ENCODE measurements at regions not wholly inside any gene's neighbourhood (a gene's known extent, or its start where the extent isn't known, plus 50 kb on each side); places are given as distances from the start of the nearest gene placed in this dataset.

GRCh38 chr3:159560214-159560979 lies 428.2 kb upstream of the IL12A start:
- no peak for FAIRE-seq

GRCh38 chr3:159565313-159565712 lies 423.3 kb upstream of the IL12A start:
- FAIRE-seq, result no peak

DNA sequence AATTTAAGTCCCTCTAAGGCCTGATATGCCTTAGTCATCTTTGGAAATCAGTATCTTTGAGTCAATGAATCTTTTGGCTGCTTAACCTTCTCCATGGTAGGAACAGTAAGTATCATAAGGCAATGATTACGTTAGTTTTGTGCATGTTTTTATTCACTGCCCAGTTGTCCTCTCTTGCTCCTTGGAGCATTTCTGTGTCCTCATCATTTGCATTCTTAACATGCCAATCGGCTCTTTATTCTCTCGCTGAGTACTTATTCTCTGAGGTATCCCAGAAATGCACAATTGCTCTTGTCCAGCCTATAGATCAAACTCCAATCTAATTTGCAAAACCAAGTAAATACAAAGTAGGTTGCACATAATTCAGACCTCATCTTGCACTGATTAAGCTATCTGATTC lies 405.0 kb upstream of the IL12A start:
- FAIRE-seq, result no peak

DNA sequence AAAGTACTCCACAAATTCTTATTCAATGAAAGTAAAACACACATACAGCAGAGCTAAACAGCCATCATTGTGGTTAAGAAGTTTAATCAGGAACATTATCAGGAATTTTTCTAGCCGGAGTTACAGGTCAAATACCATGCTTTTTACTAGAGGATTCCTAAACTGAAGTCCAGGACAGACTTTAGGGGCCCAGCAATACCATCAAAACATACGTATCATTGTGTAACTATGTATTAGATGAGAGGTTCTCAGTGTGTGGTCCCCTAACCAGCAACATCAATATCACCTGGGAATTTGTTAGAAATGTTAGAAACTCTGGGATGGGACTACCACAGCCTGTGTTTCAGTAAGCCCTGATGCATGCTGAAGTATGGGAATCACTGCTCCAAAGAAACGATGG lies 404.2 kb upstream of the IL12A start:
- no peak for FAIRE-seq

GRCh38 chr3:159586571-159587202 lies 401.9 kb upstream of the IL12A start:
- no peak for FAIRE-seq

GRCh38 chr3:159593927-159594605 lies 394.6 kb upstream of the IL12A start:
- no peak for FAIRE-seq

GRCh38 chr3:159600291-159600690 lies 388.3 kb upstream of the IL12A start:
- no peak for FAIRE-seq

DNA sequence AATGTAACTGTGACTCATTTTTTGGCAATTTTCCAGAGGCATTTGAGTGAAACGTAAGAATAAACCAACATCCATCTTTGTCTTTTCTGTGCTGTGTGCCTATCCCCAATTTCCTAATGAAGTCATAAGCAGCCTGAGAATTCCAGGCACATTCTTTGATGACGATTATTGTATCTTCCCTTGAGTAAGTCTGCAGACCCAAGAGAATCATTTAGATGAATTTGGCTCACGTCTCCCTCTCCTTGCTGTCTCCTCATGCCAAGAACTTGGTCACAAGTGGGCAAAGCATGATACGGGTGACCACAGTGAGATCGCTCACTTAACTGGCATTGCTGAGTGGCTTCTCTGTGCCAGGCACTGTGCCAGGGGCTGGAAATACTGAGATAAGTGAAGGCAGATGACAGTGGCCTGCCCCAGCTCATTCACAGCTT lies 384.5 kb upstream of the IL12A start:
- FAIRE-seq, result no peak

DNA sequence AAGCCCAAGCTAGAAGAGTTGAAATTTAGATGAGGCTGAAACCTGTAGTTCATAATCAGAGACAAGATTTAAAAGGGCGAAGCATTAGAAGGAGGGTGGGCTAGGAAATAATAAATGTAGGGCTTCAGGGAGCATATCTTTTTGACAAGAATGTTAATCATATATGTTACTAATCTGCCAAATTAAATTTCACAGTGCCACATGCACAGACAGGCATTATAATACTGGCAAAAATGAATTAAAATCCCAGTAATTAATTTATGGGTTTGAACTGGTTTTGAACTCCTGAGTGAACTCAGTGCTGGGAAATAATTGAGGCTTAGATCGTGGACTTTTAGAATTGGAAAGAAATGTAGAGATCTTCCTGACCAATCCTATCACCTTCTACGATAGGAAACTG lies 383.5 kb upstream of the IL12A start:
- FAIRE-seq, result no peak

- no peak for FAIRE-seq
Observed at GRCh38 chr3:159605776-159606175, 382.9 kb upstream of the IL12A start.

- no peak for FAIRE-seq
Observed at GRCh38 chr3:159607856-159608255, 380.8 kb upstream of the IL12A start.

DNA sequence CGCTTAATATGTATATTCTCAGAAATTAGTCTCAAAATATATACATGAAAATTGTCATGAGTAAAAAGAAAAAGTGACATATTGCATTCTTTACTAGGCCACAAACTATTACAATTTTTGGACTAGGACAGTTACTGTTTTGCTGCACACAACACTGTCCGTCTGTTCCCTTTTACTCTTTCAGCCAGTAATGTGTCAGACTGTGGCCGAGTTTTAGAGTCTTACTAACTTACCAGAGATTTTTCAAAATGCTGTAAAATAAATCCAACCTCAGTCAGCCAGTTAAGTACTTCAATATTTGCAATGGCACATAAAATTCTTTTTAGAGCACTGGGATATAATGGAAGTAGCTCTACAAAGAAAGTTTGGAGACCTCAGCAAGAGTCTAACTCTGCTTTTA lies 380.3 kb upstream of the IL12A start:
- FAIRE-seq, result no peak

DNA sequence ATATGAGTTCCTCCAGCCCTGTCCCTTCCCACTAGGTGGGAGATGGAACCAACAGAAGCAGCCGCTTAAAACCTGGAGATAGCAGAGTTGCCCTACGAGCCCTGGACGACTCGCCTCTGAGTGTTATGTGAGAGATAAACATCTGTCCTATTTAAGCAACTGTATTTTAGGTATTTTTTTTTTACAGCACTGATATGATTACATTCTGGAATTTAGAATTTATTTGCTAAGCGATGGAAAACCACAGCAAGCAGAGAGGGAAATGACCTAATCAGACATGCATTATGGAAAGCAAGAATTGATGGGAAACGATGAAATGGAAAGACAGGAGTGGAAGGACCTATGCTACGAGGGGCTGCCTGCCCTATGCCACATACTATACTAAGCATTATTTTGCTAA lies 379.0 kb upstream of the IL12A start:
- FAIRE-seq, result no peak

GRCh38 chr3:159616234-159616825 lies 372.3 kb upstream of the IL12A start:
- no peak for FAIRE-seq

DNA sequence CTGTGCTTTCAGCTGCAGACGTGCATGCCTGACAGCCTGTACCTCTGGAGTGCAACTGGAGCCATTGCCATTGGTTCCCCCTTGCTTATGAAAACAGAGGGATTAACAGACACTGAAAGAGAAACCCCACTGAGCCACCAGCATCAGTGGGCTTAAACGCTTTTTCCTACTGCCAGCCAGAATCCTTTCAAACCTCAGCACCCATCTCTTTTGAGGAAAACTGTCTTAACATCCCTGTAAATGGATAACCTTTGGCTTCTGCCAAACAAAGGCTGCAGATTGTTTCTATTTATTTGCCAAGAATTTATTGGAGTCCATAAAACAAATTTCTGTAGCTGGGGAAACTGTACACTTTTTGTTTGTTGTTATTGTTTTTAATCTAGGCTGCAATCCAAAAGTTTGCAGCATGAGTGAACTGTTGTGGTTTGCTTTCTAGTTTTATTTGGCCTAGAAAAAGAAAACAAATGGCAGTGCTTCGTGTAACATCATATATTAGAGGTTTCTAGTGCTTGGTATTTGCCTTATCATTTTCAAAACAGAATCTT lies 369.2 kb upstream of the IL12A start:
- FAIRE-seq, result no peak

DNA sequence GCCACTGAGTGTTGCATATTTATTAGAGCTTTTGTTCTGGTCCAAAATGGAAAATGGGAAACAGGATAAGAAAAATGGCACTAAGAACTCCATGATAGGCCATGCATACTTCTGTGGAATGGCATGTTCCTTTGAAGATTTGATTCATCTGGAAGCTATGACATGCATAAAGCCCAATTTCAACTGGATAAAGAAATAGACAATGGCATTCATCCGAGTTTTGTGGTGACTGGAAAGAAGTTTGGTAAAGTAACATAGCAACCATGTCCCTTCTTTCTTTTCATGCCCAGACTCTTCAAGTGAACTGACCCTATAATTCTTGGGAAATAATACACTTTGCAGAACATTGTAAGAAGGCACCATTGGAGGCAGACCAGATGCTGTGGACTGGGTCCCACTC lies 368.4 kb upstream of the IL12A start:
- FAIRE-seq, result no peak

- FAIRE-seq, result no peak
Observed at GRCh38 chr3:159620873-159621272, 367.8 kb upstream of the IL12A start.

- no peak for FAIRE-seq
Observed at GRCh38 chr3:159624616-159625015, 364.0 kb upstream of the IL12A start.

GRCh38 chr3:159625594-159625993 lies 363.0 kb upstream of the IL12A start:
- FAIRE-seq, result no peak

GRCh38 chr3:159626598-159626997 lies 362.0 kb upstream of the IL12A start:
- no peak for FAIRE-seq

DNA sequence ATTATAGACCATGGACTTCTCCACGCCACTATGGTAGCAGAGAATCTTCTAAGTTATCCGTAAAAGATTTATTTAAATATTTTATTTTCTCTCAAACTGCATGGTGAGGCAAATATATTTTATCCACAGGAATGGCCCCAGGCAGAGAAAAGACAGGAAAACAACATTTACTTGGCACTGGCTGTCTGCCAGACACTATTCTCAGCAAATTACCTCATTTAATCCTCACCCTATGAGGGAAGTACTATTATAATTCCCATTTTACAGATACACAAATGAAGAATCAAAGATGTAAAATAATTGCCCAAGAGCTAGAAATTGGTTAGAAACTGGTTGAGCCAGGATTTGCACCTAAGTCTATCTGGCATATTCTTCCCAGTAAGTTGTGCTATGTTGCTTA lies 361.4 kb upstream of the IL12A start:
- FAIRE-seq, result no peak

DNA sequence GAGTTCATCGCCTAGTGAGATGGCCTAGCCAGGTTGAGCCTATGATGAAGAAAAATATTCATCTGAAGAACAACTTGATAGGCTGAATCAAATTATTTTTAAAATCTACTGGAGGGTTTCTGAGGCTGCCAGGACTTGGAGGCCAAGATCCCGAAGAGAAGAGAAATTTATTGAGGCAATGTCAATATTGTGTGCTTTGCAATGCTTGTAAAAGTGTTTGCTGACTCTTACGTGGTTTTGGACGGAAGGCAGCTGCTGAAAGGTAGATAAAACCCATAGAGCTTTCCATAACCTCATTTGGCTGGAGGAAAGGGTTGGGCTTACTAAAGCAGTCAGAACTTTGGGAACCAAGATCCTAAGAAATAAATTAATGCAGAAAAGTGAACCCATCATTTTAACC lies 361.0 kb upstream of the IL12A start:
- FAIRE-seq, result no peak

DNA sequence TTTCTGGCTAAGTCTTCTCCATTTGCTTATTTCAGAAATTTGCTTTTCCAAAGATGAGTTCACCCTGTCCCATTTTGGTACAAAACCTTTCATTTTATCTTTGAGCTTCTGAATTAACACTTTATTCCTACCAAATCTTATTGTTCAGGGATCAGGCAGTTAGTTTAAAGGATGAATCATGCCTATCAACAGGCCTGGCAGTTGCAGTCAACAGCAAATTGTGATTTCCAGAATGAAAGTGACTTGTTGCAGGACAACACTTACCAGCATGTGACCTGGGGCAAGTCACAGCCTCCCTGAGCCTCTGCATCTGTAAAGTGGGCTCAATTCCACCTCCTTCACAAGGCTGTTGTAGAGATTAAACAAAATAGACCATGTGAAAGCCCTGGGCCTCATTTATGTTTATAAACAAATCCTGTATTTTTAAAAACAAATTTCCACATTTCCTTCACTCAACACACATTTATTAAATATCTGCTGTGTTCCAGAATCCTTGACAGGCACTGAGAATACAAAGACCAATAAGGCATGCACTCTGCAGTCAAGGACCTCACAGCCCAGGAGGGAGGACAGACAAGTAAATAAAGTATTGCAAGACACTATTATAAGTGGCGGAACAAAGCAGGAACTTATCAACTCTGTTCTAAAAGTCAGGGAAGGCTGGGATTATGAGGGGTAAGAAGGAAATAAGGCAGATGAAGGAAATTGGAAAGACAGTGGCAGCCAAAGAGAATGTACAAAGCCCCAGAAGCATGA lies 359.1 kb upstream of the IL12A start:
- FAIRE-seq, result no peak
